ENCODE measurements at regions not wholly inside any gene's neighbourhood (a gene's known extent, or its start where the extent isn't known, plus 50 kb on each side); places are given as distances from the start of the nearest gene placed in this dataset.

- no peaks in the 10 kb centered on the region for H3K79me2 ChIP-seq (ENCODE audit: low read depth)
- no peak for DNase-seq
- no peaks in the 10 kb centered on the region for H3K9me3 ChIP-seq (ENCODE audit: insufficient read depth, low read depth)
- 0 out of 2 replicates have a peak, but pooled peaks cover 5% of the 10 kb centered on the region for H3K27me3 ChIP-seq (ENCODE audit: insufficient read depth, low read depth)
- H3F3A ChIP-seq (ENCODE audit: insufficient read depth, low read depth): peaks cover 14% of the 10 kb centered on the region; the same call in 1 of the 2 replicates
- H3K36me3 ChIP-seq (ENCODE audit: low read depth): no peaks in the 10 kb centered on the region
- POLR2A ChIA-PET (ENCODE audit: unreplicated experiment): no interaction called here
- no peak overlapping the region for H2AFZ ChIP-seq
- TF ChIP-seq CTCF (conservative IDR thresholded peaks at IDR 0.05) (no peak), EZH2 (IDR thresholded peaks at IDR 0.05; ENCODE audit: low read depth) (no peak)
- CTCF ChIA-PET: interaction anchor here (0.7 kb wide), 1 partner anchor 18 kb away, joined by 6 read pairs; no protein-coding TSS in a partner anchor
- H3K4me2 ChIP-seq: peak overlapping the region; percentile 84
- no peaks in the 10 kb centered on the region for H4K20me1 ChIP-seq (ENCODE audit: insufficient read depth)
- BruUV-seq (replicated peaks): no TSS peak
- intact Hi-C loops (cut with micrococcal nuclease; ENCODE audit: unreplicated experiment): no loop called here
- peaks cover 16% of the 10 kb centered on the region for H3K4me1 ChIP-seq (replicated peaks; ENCODE audit: insufficient read depth)
- H3K9me2 ChIP-seq (ENCODE audit: insufficient read depth): no peaks in the 10 kb centered on the region
- no peak overlapping the region for H3K27ac ChIP-seq
- H3K4me3 ChIP-seq: no peak overlapping the region
Observed at GRCh38 chr9:129259375-129259774, 81.3 kb upstream of the IER5L start.

- peaks cover 14% of the 10 kb centered on the region; the same call in 1 of the 2 replicates for H3F3A ChIP-seq (ENCODE audit: insufficient read depth, low read depth)
- H3K9me2 ChIP-seq (ENCODE audit: insufficient read depth): no peaks in the 10 kb centered on the region
- CTCF ChIA-PET: interaction anchor here (0.7 kb wide), 1 partner anchor 19 kb away, joined by 6 read pairs; no protein-coding TSS in a partner anchor
- H3K27ac ChIP-seq: no peak overlapping the region
- H3K4me2 ChIP-seq: peak overlapping the region; percentile 84
- POLR2A ChIA-PET (ENCODE audit: unreplicated experiment): interaction anchor here (0.7 kb wide), 2 partner anchors 50 to 983 kb away, joined by 3 to 23 read pairs; partner anchors contain the start of genes GOLGA2 and SWI5
- no peaks in the 10 kb centered on the region for H3K36me3 ChIP-seq (ENCODE audit: low read depth)
- H3K4me3 ChIP-seq: peak overlapping the region; percentile 50
- H3K27me3 ChIP-seq (ENCODE audit: insufficient read depth, low read depth): 0 out of 2 replicates have a peak, but pooled peaks cover 5% of the 10 kb centered on the region
- H4K20me1 ChIP-seq (ENCODE audit: insufficient read depth): no peaks in the 10 kb centered on the region
- peaks cover 16% of the 10 kb centered on the region for H3K4me1 ChIP-seq (replicated peaks; ENCODE audit: insufficient read depth)
- no peak for TF ChIP-seq EZH2 (IDR thresholded peaks at IDR 0.05; ENCODE audit: low read depth)
- no peak for TF ChIP-seq CTCF (conservative IDR thresholded peaks at IDR 0.05)
- no TSS peak for BruUV-seq (replicated peaks)
- H3K79me2 ChIP-seq (ENCODE audit: low read depth): no peaks in the 10 kb centered on the region
- peak overlapping the region; percentile 35; the same call in 1 of the 2 replicates for H2AFZ ChIP-seq
- intact Hi-C loops (cut with micrococcal nuclease; ENCODE audit: unreplicated experiment): no loop called here
- no peak for DNase-seq
- H3K9me3 ChIP-seq (ENCODE audit: insufficient read depth, low read depth): no peaks in the 10 kb centered on the region
Observed at GRCh38 chr9:129258823-129259301, 80.8 kb upstream of the IER5L start.

GRCh38 chr9:129258124-129258822 lies 80.2 kb upstream of the IER5L start:
- H3K36me3 ChIP-seq (ENCODE audit: low read depth): no peaks in the 10 kb centered on the region
- no peak for TF ChIP-seq EZH2 (IDR thresholded peaks at IDR 0.05; ENCODE audit: low read depth)
- no peak for TF ChIP-seq CTCF (conservative IDR thresholded peaks at IDR 0.05)
- H3K4me1 ChIP-seq (replicated peaks; ENCODE audit: insufficient read depth): peaks cover 16% of the 10 kb centered on the region
- H3K79me2 ChIP-seq (ENCODE audit: low read depth): no peaks in the 10 kb centered on the region
- H3F3A ChIP-seq (ENCODE audit: insufficient read depth, low read depth): peaks cover 14% of the 10 kb centered on the region; the same call in 1 of the 2 replicates
- intact Hi-C loops (cut with micrococcal nuclease; ENCODE audit: unreplicated experiment): no loop called here
- DNase-seq: peak; percentile 78 to 90
- no TSS peak for BruUV-seq (replicated peaks)
- POLR2A ChIA-PET (ENCODE audit: unreplicated experiment): interaction anchor here (0.7 kb wide), 2 partner anchors 49 to 982 kb away, joined by 3 to 23 read pairs; partner anchors contain the start of genes GOLGA2 and SWI5
- H3K4me2 ChIP-seq: peak overlapping the region; percentile 84
- H3K4me3 ChIP-seq: peak overlapping the region; percentile 50
- no peaks in the 10 kb centered on the region for H3K9me2 ChIP-seq (ENCODE audit: insufficient read depth)
- H2AFZ ChIP-seq: peak overlapping the region; percentile 35; the same call in 1 of the 2 replicates
- no peak overlapping the region for H3K27ac ChIP-seq
- H3K9me3 ChIP-seq (ENCODE audit: insufficient read depth, low read depth): no peaks in the 10 kb centered on the region
- CTCF ChIA-PET: no interaction called here
- 0 out of 2 replicates have a peak, but pooled peaks cover 5% of the 10 kb centered on the region for H3K27me3 ChIP-seq (ENCODE audit: insufficient read depth, low read depth)
- H4K20me1 ChIP-seq (ENCODE audit: insufficient read depth): no peaks in the 10 kb centered on the region
